Thyroid gland (tissue), 4 donors: ENCODE measurements at regions not wholly inside any gene's neighbourhood (a gene's known extent, or its start where the extent isn't known, plus 50 kb on each side); places are given as distances from the start of the nearest gene placed in this dataset.

Experiments
- DNase-seq, 2 donors: peaks; one replicate each; pipeline ENCODE4 v3.0.0-alpha.2; 2019
- H3K27ac ChIP-seq, 3 donors: fragments of 200-600 bp; sonication (generic); 1 replicate in 2 of 3; 2 replicates in 1 of 3; pipeline ENCODE4 v1.5.1; 2016 to 2019; ENCODE audit warnings: mild to moderate bottlenecking in 1 of 3, moderate library complexity in 1 of 3
- H3K27me3 ChIP-seq: fragments of 200-600 bp; sonication (generic); one replicate; pipeline ENCODE4 v1.5.1; 2019
- H3K36me3 ChIP-seq, 2 donors: fragments of 200-600 bp; sonication (generic); one replicate each; pipeline ENCODE4 v1.5.1; 2016 to 2019
- H3K4me1 ChIP-seq, 2 donors: fragments of 200-600 bp; sonication (generic); one replicate each; pipeline ENCODE4 v1.5.1; 2017 to 2019
- H3K4me3 ChIP-seq, 3 donors: fragments of 200-600 bp; sonication (generic); replicated peaks in 1 of 3; 1 replicate in 2 of 3; 2 replicates in 1 of 3; pipeline ENCODE4 v1.5.1; 2016; ENCODE audit warnings: mild to moderate bottlenecking in 1 of 3
- H3K9me3 ChIP-seq: fragments of 200-600 bp; sonication (generic); one replicate; pipeline ENCODE4 v1.5.1; 2017
- CTCF ChIP-seq, 6 experiments: fragments of 200-600 bp in 3 of 6; fragments of 450-650 bp in 3 of 6; sonication (generic) in 3 of 6; IDR thresholded peaks; one replicate each; pipeline ENCODE4 v1.5.1; 2016 to 2019; ENCODE audit warnings: antibody characterized with exemption in 6 of 6, mild to moderate bottlenecking in 2 of 6, inconsistent platforms in 1 of 6, moderate library complexity in 1 of 6
- POLR2A ChIP-seq, 2 donors: fragments of 450-650 bp; IDR thresholded peaks; one replicate each; pipeline ENCODE4 v1.6.1; 2017; ENCODE audit warnings: antibody characterized with exemption in 2 of 2, mild to moderate bottlenecking in 2 of 2, moderate library complexity in 1 of 2
- WGBS, 2 donors: methylation state at CpG; one replicate each; pipeline ENCODE4 v1.1.5; 2017; 5-methylcytosine and 5-hydroxymethylcytosine counted together
- intact Hi-C: fragments of 100-400 bp; cut with DNase I; formaldehyde crosslinking; loops from one replicate; pipeline ENCODE4 v1.15.1; 2023

- Histone ChIP-seq H3K36me3 (no peaks in the 10 kb centered on the region), H3K4me1 (no peaks in the 10 kb centered on the region), H3K9me3 (no peaks in the 10 kb centered on the region), H3K27me3 (no peaks in the 10 kb centered on the region), H3K27ac (no peak overlapping the region), H3K4me3 (no peak overlapping the region)
- intact Hi-C loops = no loop called here
- 62 to 65% methylated on average over 15 of the region's 15 CpGs for whole genome bisulfite sequencing, 2 donors
- TF ChIP-seq CTCF (IDR thresholded peaks at IDR 0.05) (no peak), POLR2A (IDR thresholded peaks at IDR 0.05) (no peak)
- no peak for DNase-seq
These were observed 724.2 kb downstream of the BRD1 start for GRCh38 chr22:49103314-49104059.

GRCh38 chr22:49102367-49102766 is 725.3 kb downstream of the BRD1 start:
- H3K9me3 ChIP-seq = no peaks in the 10 kb centered on the region
- H3K27me3 ChIP-seq = no peaks in the 10 kb centered on the region
- TF ChIP-seq POLR2A (IDR thresholded peaks at IDR 0.05) (no peak), CTCF (IDR thresholded peaks at IDR 0.05) (no peak)
- no peak overlapping the region for H3K4me3 ChIP-seq
- intact Hi-C loops = no loop called here
- no peak for DNase-seq
- WGBS, 2 donors = 80 to 81% methylated on average over 20 of the region's 20 CpGs
- H3K36me3 ChIP-seq = no peaks in the 10 kb centered on the region
- no peak overlapping the region for H3K27ac ChIP-seq
- no peaks in the 10 kb centered on the region for H3K4me1 ChIP-seq

- no peaks in the 10 kb centered on the region for H3K9me3 ChIP-seq
- no peak for DNase-seq
- 74 to 80% methylated on average over 7 to 8 of the region's 8 CpGs for WGBS, 2 donors
- H3K27me3 ChIP-seq = no peaks in the 10 kb centered on the region
- intact Hi-C loops = no loop called here
- TF ChIP-seq CTCF (IDR thresholded peaks at IDR 0.05) = no peak
- H3K4me1 ChIP-seq = no peaks in the 10 kb centered on the region
- no peak overlapping the region for H3K4me3 ChIP-seq
- H3K27ac ChIP-seq = no peak overlapping the region
- H3K36me3 ChIP-seq = no peaks in the 10 kb centered on the region
These were observed 725.8 kb downstream of the BRD1 start for GRCh38 chr22:49101873-49102272.

GRCh38 chr22:49101225-49101624 is 726.4 kb downstream of the BRD1 start:
- Histone ChIP-seq H3K27me3 (no peaks in the 10 kb centered on the region), H3K4me3 (no peak overlapping the region), H3K27ac (no peak overlapping the region), H3K36me3 (no peaks in the 10 kb centered on the region), H3K4me1 (no peaks in the 10 kb centered on the region), H3K9me3 (no peaks in the 10 kb centered on the region)
- intact Hi-C loops = no loop called here
- TF ChIP-seq CTCF (IDR thresholded peaks at IDR 0.05) (no peak), POLR2A (IDR thresholded peaks at IDR 0.05) (no peak)
- 72 to 87% methylated on average over 8 of the region's 8 CpGs for WGBS, 2 donors
- DNase-seq = no peak

GRCh38 chr22:49100773-49101172 is 726.9 kb downstream of the BRD1 start:
- TF ChIP-seq CTCF (IDR thresholded peaks at IDR 0.05) = no peak
- TF ChIP-seq POLR2A (IDR thresholded peaks at IDR 0.05) = no peak
- Histone ChIP-seq H3K27me3 (no peaks in the 10 kb centered on the region), H3K27ac (no peak overlapping the region), H3K9me3 (no peaks in the 10 kb centered on the region), H3K36me3 (no peaks in the 10 kb centered on the region), H3K4me1 (no peaks in the 10 kb centered on the region), H3K4me3 (no peak overlapping the region)
- WGBS, 2 donors = 60 to 73% methylated on average over 16 to 17 of the region's 17 CpGs
- intact Hi-C loops = no loop called here
- DNase-seq = no peak
